K562 (cell line): ENCODE measurements at regions not wholly inside any gene's neighbourhood (a gene's known extent, or its start where the extent isn't known, plus 50 kb on each side); places are given as distances from the start of the nearest gene placed in this dataset.

Source experiments
- ATAC-seq: fragments of 200-7000 bp; cut with Tn5 transposase; 3 replicates; pipeline ENCODE4 v1.9.1; 2020; ENCODE audit warnings: moderate library complexity
- BruUV-seq: library from RNA; stranded (reverse); fragments of 400-500 nt; replicated peaks from 2 replicates; lab custom pipeline; 2021; lab: Mats Ljungman, UMichigan
- CTCF ChIA-PET: fragments of 300-600 bp; formaldehyde crosslinking; extraction: SDS; loops from one replicate; lab custom pipeline; 2021; ENCODE audit warnings: low intra/inter-chr PET ratio; lab: Yijun Ruan, JAX
- POLR2A ChIA-PET: fragments of 300-600, 350-650 bp; sonication (Branson Sonifier 250); formaldehyde crosslinking; extraction: SDS; loops from one replicate; lab custom pipeline; 2021; ENCODE audit warnings: antibody characterized with exemption, inconsistent platforms; lab: Yijun Ruan, JAX
- DNase-seq, 4 experiments: peaks; one replicate each; pipeline versions ENCODE4 v3.0.0 to v3.0.0-alpha.2; 2011 to 2018; ENCODE audit warnings: low spot score in 3 of 4, mixed read lengths in 3 of 4; ENCODE audit errors: extremely low read depth in 1 of 4
- FAIRE-seq: peaks from 2 replicates; lab custom pipeline; 2011; peaks lifted over from hg19 to GRCh38; lab: Jason Lieb, UNC
- H2AFZ ChIP-seq: 2 replicates; pipeline ENCODE4 v1.6.0; 2011; ENCODE audit warnings: low read depth, low read length, control low read depth, inconsistent platforms
- H3K27ac ChIP-seq: fragments of 200-600 bp; 3 replicates; pipeline ENCODE4 v1.8.0; 2011; ENCODE audit warnings: low read depth, mild to moderate bottlenecking, control low read depth, inconsistent platforms, low read length, moderate library complexity, mixed read lengths; ENCODE audit errors: extremely low read depth
- H3K27me3 ChIP-seq, 2 experiments: fragments of 300-600 bp in 1 of 2; 2 replicates in 1 of 2; 3 replicates in 1 of 2; pipeline versions ENCODE4 v1.6.0 to v1.8.0; 2011; ENCODE audit warnings: inconsistent platforms in 2 of 2, low read length in 2 of 2, mild to moderate bottlenecking in 1 of 2, mixed read lengths in 1 of 2, moderate library complexity in 1 of 2; ENCODE audit not compliant: control insufficient read depth in 2 of 2, insufficient read depth in 2 of 2
- H3K36me3 ChIP-seq: fragments of 300-600 bp; 3 replicates; pipeline ENCODE4 v1.8.0; 2011; ENCODE audit warnings: mild to moderate bottlenecking, low read length, inconsistent platforms; ENCODE audit not compliant: control insufficient read depth, insufficient read depth
- H3K4me1 ChIP-seq, 2 experiments: fragments of 200-600 bp in 1 of 2; replicated peaks in 1 of 2; 2 replicates in 1 of 2; 3 replicates in 1 of 2; pipeline versions ENCODE4 v1.5.1 to v1.8.0; 2011; ENCODE audit warnings: inconsistent platforms in 2 of 2, low read length in 2 of 2, mild to moderate bottlenecking in 1 of 2, mixed read lengths in 1 of 2, moderate library complexity in 1 of 2; ENCODE audit not compliant: control insufficient read depth in 2 of 2, insufficient read depth in 2 of 2
- H3K4me2 ChIP-seq: 2 replicates; pipeline ENCODE4 v1.6.1; 2011; ENCODE audit warnings: low read length, control low read depth, inconsistent platforms, mixed read lengths; ENCODE audit not compliant: insufficient read depth
- H3K4me3 ChIP-seq: fragments of 200-600 bp; sonication (generic), shearing (Covaris generic); 2 replicates; pipeline ENCODE4 v1.5.1; 2016; ENCODE audit warnings: control low read depth, inconsistent platforms
- H3K79me2 ChIP-seq: fragments of 200-600 bp; 3 replicates; pipeline ENCODE4 v1.8.0; 2011; ENCODE audit warnings: low read length, inconsistent platforms; ENCODE audit not compliant: control insufficient read depth, insufficient read depth
- H3K9ac ChIP-seq, 2 experiments: 2 replicates each; pipeline versions ENCODE4 v1.6.0 to v1.6.1; 2011; ENCODE audit warnings: low read depth in 2 of 2, low read length in 2 of 2, control low read depth in 1 of 2, inconsistent platforms in 1 of 2, mild to moderate bottlenecking in 1 of 2, mixed read lengths in 1 of 2; ENCODE audit not compliant: insufficient read depth in 1 of 2
- H3K9me1 ChIP-seq: one replicate; pipeline ENCODE4 v1.6.0; 2011; ENCODE audit warnings: inconsistent platforms, mild to moderate bottlenecking, low read length, moderate library complexity; ENCODE audit not compliant: control insufficient read depth, insufficient read depth
- H3K9me3 ChIP-seq: replicated peaks from 2 replicates; pipeline ENCODE4 v1.5.1; 2011; ENCODE audit warnings: low read depth, low read length, inconsistent platforms; ENCODE audit not compliant: control insufficient read depth, insufficient read depth
- H4K20me1 ChIP-seq: replicated peaks from 2 replicates; pipeline ENCODE4 v1.6.1; 2011; ENCODE audit warnings: low read length, inconsistent platforms, mixed read lengths; ENCODE audit not compliant: control insufficient read depth, insufficient read depth
- ARID1B ChIP-seq: fragments of 450-650 bp; IDR thresholded peaks from 2 replicates; pipeline ENCODE4 v1.6.1; 2016; ENCODE audit warnings: antibody characterized with exemption, mild to moderate bottlenecking, inconsistent platforms
- BDP1 ChIP-seq: IDR thresholded peaks from 3 replicates; pipeline ENCODE4 v1.6.1; 2011; ENCODE audit not compliant: insufficient read length, insufficient read depth
- BRD4 ChIP-seq: fragments of 200-600 bp; sonication (generic); IDR thresholded peaks from 2 replicates; pipeline ENCODE4 v1.6.1; 2017; ENCODE audit warnings: inconsistent platforms
- CEBPZ ChIP-seq: fragments of 150-350 bp; IDR thresholded peaks from 2 replicates; pipeline ENCODE4 v1.6.1; 2014; ENCODE audit warnings: low read depth, mild to moderate bottlenecking, low read length, borderline replicate concordance
- DMBX1 ChIP-seq: fragments of 250-450 bp; sonication (Bioruptor Pico); IDR thresholded peaks from 2 replicates; pipeline ENCODE4 v1.8.0; 2022; ENCODE audit warnings: inconsistent platforms, mild to moderate bottlenecking, moderate library complexity, borderline replicate concordance
- E2F3 ChIP-seq: fragments of 250-450 bp; sonication (Bioruptor Pico); IDR thresholded peaks from 2 replicates; pipeline ENCODE4 v1.4.0; 2020; ENCODE audit warnings: mild to moderate bottlenecking
- ERF ChIP-seq: fragments of 450-650 bp; formaldehyde crosslinking; IDR thresholded peaks from 2 replicates; pipeline ENCODE4 v1.4.0; 2020; ENCODE audit warnings: mild to moderate bottlenecking, mixed read lengths
- FOXA3 ChIP-seq, 2 experiments: fragments of 450-650 bp in 1 of 2; sonication (generic) in 1 of 2; formaldehyde crosslinking; IDR thresholded peaks in 1 of 2; conservative IDR thresholded peaks in 1 of 2; 2 replicates each; pipeline versions ENCODE4 v1.4.0 to v1.8.0; 2020 to 2022; ENCODE audit warnings: mild to moderate bottlenecking in 2 of 2, missing genetic modification reagents in 1 of 2
- HNRNPL ChIP-seq: fragments of 200-400 bp; formaldehyde crosslinking; IDR thresholded peaks from 2 replicates; pipeline ENCODE4 v1.6.1; 2017; ENCODE audit warnings: low read depth, mild to moderate bottlenecking, low read length
- IRF1 ChIP-seq: sonication (generic); formaldehyde crosslinking; IDR thresholded peaks from 2 replicates; pipeline ENCODE4 v1.8.0; 2022; ENCODE audit warnings: missing genetic modification reagents, mild to moderate bottlenecking, borderline replicate concordance
- MAFF ChIP-seq: IDR thresholded peaks from 2 replicates; pipeline ENCODE4 v1.6.1; 2012; ENCODE audit warnings: low read length, improper control_type of control experiment
- MLLT1 ChIP-seq, 2 experiments: fragments of 450-650 bp; IDR thresholded peaks; 2 replicates each; pipeline ENCODE4 v1.6.1; 2016
- RNF2 ChIP-seq: sonication (generic); IDR thresholded peaks from 2 replicates; pipeline ENCODE4 v1.6.1; 2016
- ZNF140 ChIP-seq: fragments of 250-450 bp; sonication (Bioruptor Pico); IDR thresholded peaks from 2 replicates; pipeline ENCODE4 v1.8.0; 2021; ENCODE audit warnings: moderate library complexity, mild to moderate bottlenecking, inconsistent platforms
- ZNF431 ChIP-seq: sonication (generic); formaldehyde crosslinking; IDR thresholded peaks from 2 replicates; pipeline ENCODE4 v1.8.0; 2022; ENCODE audit warnings: mild to moderate bottlenecking, missing genetic modification reagents
- WGBS: fragments of 100-300 bp; shearing (Covaris generic); methylation state at CpG from one replicate; pipeline ENCODE4 v1.1.6; 2016; ENCODE audit warnings: low coverage, mixed read lengths; ENCODE audit not compliant: insufficient coverage; ENCODE audit errors: missing lambda C conversion rate; 5-methylcytosine and 5-hydroxymethylcytosine counted together
- in situ Hi-C: fragments of 300-500 bp; cut with MboI; formaldehyde crosslinking; loops from 4 replicates; pipeline ENCODE4 v1.15.0; 2018; ENCODE audit warnings: inconsistent platforms, mixed read lengths
- intact Hi-C: fragments of 100-400 bp; cut with micrococcal nuclease; formaldehyde crosslinking; loops from 2 replicates; pipeline ENCODE4 v1.14.2; 2022

GRCh38 chr7:41107938-41108448 lies 594.9 kb downstream of the INHBA start (continued):
- TF ChIP-seq CEBPZ (no peak), RNF2 (no peak), MAFF (no peak)

- FAIRE-seq, result no peak
These were observed 595.5 kb downstream of the INHBA start for GRCh38 chr7:41107330-41107937.

More at GRCh38 chr7:41107330-41107937, 595.5 kb downstream of the INHBA start:
- ChIA-PET CTCF (no interaction called here), POLR2A (no interaction called here)
- Histone ChIP-seq H3K9me3 (no peaks in the 10 kb centered on the region), H3K4me1 (no peaks in the 10 kb centered on the region), H4K20me1 (no peaks in the 10 kb centered on the region), H3K4me2 (no peak overlapping the region), H3K36me3 (no peaks in the 10 kb centered on the region), H3K79me2 (no peaks in the 10 kb centered on the region), H3K9me1 (no peaks in the 10 kb centered on the region), H3K27me3 (no peaks in the 10 kb centered on the region), H2AFZ (no peak overlapping the region), H3K27ac (no peak overlapping the region), H3K4me3 (no peak overlapping the region), H3K9ac (no peak overlapping the region)
- TF ChIP-seq MLLT1 (IDR thresholded peaks at IDR 0.05) (no peak), FOXA3 (CRISPR knock-in tag; conservative IDR thresholded peaks at IDR 0.05 in 1 of 2, IDR thresholded peaks at IDR 0.05 in 1 of 2) (no peak), E2F3 (CRISPR knock-in tag) (no peak), IRF1 (CRISPR knock-in tag) (no peak), BDP1 (no peak), ARID1B (no peak), BRD4 (no peak), ZNF431 (CRISPR knock-in tag) (no peak), ERF (CRISPR knock-in tag) (no peak), ZNF140 (CRISPR knock-in tag) (no peak), HNRNPL (no peak), DMBX1 (no peak)
- intact Hi-C loops, result no loop called here
- no peak for ATAC-seq
- in situ Hi-C loops, result no loop called here
- no TSS peak for BruUV-seq
- whole genome bisulfite sequencing, result 0% methylated on average over 7 of the region's 8 CpGs
- DNase-seq, result no peak
